GOT3 (cell line): ENCODE measurements at regions not wholly inside any gene's neighbourhood (a gene's known extent, or its start where the extent isn't known, plus 50 kb on each side); places are given as distances from the start of the nearest gene placed in this dataset.
"Not testable (repeated sequence)": the region's sequence is repeated elsewhere in the genome, so short reads cannot be mapped to it uniquely, and the experiment has no call there.

Experiments
- DNase-seq: peaks from one replicate; lab custom pipeline; 2025; ENCODE audit warnings: mixed read lengths; lab: John Stamatoyannopoulos, UW

GRCh38 chr9:15033316-15033715, 123.1 kb upstream of the FREM1 start:
- DNase-seq = no peak

GRCh38 chr9:15032860-15033259, 122.6 kb upstream of the FREM1 start:
- no peak for DNase-seq

- no peak for DNase-seq
Observed at GRCh38 chr9:15021146-15021545, 110.9 kb upstream of the FREM1 start.

GRCh38 chr9:15018096-15018637, 107.9 kb upstream of the FREM1 start:
- no peak for DNase-seq

GRCh38 chr9:15010581-15010980, 100.4 kb upstream of the FREM1 start:
- no peak for DNase-seq

- DNase-seq = no peak
Observed at GRCh38 chr9:15007698-15008097, 97.5 kb upstream of the FREM1 start.

- DNase-seq = no peak
Observed at GRCh38 chr9:14994738-14995137, 84.5 kb upstream of the FREM1 start.

GRCh38 chr9:14993901-14994554, 83.8 kb upstream of the FREM1 start:
- no peak for DNase-seq

GRCh38 chr9:14993061-14993800, 83.0 kb upstream of the FREM1 start:
- peak; percentile 7 for DNase-seq

GRCh38 chr9:14992516-14992915, 82.3 kb upstream of the FREM1 start:
- no peak for DNase-seq

GRCh38 chr9:14992081-14992480, 81.9 kb upstream of the FREM1 start:
- no peak for DNase-seq

GRCh38 chr9:14990647-14991046, 80.4 kb upstream of the FREM1 start:
- DNase-seq = not testable (repeated sequence)

GRCh38 chr9:14989811-14990210, 79.6 kb upstream of the FREM1 start:
- no peak for DNase-seq

GRCh38 chr9:14989336-14989735, 79.1 kb upstream of the FREM1 start:
- DNase-seq = not testable (repeated sequence)

GRCh38 chr9:14987858-14988257, 77.6 kb upstream of the FREM1 start:
- DNase-seq = no peak

- DNase-seq = no peak
Observed at GRCh38 chr9:14985419-14985818, 75.2 kb upstream of the FREM1 start.

- no peak for DNase-seq
Observed at GRCh38 chr9:14983599-14983998, 73.4 kb upstream of the FREM1 start.

GRCh38 chr9:14981291-14981950, 71.2 kb upstream of the FREM1 start:
- no peak for DNase-seq

- DNase-seq = no peak
Observed at GRCh38 chr9:14978022-14979000, 68.1 kb upstream of the FREM1 start.

- no peak for DNase-seq
Observed at GRCh38 chr9:14967450-14968321, 57.5 kb upstream of the FREM1 start.
